Left kidney (tissue), 1 donor: ENCODE measurements at regions not wholly inside any gene's neighbourhood (a gene's known extent, or its start where the extent isn't known, plus 50 kb on each side); places are given as distances from the start of the nearest gene placed in this dataset.

Experiments
- DNase-seq: peaks from one replicate; pipeline ENCODE4 v3.0.0-alpha.2; 2013

DNA sequence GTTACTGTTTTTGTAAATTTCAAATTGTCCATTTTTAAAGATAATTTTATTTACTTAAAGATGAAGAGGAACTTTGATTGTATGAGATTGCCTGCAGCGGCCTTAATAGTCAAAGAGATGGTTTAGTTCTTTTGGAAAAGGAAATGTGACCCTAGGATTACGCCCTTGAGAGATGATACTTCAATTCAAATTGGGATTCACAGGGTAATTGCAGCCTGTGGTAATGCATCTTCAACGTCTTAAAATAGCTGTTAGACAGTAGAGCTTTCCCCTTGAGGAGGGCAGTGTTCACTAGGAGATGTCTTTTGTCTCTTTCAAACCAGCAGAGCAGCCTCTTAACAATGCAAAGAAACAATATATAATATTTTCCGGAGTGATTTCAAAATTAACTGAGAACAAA is 127.1 kb downstream of the TAF11L14 start:
- DNase-seq, result no peak

DNA sequence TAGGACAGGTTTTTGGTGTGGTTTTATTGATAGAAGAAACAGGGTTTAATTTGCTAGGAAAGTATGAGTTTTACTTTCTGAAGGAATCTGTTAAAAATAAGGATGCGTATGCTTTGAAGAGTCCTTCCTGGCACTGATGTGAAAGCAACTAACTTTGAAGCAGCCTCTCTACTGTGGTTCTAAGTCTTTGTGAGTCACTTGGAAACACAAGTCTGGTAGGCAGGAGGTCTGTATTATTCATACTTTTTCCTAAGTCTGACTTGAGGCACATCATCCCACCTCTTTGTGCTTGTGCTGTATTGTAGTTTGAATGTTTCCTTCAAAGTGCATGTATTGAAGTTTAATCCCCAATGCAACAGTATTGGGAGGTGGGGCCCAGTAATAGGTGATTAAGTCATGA is 129.0 kb downstream of the TAF11L14 start:
- DNase-seq, result no peak

DNA sequence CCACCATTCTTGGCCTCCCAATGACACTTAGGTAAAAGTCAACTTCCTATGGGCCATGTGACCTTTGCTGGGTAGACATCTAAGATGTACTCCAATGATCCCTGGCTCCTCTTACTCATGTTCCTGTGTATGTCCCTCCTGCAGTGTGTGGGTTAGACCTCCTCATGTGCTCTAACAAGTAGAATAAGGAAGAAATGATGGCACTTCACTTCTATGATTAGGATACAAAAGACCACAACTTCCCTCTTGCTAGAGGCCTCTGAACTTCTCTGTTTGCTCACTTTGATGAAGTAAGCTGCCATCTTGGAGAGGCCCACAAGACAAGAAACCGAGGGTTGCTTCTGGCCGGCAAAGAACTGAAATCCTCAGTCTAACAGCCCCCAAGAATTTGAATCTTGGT is 131.8 kb downstream of the TAF11L14 start:
- DNase-seq, result no peak

DNA sequence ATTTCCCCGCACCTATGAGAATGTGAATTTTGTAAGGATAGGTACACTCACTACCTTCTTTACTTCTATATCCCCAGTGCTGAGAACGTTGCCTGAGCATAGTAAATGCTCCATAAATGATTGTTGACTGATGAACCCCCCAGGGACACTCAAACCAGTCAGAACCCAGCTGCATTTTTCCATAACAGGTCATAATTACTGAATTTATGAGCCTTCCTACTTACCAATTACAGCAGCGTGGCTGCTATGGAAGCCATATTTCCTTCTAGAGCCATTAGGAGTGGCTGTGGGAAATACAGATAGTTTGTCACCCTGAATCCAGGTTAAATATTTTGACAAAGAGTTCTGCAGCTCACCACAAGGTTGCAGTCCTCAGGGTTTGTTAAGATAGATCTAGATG is 135.0 kb downstream of the TAF11L14 start:
- no peak for DNase-seq

DNA sequence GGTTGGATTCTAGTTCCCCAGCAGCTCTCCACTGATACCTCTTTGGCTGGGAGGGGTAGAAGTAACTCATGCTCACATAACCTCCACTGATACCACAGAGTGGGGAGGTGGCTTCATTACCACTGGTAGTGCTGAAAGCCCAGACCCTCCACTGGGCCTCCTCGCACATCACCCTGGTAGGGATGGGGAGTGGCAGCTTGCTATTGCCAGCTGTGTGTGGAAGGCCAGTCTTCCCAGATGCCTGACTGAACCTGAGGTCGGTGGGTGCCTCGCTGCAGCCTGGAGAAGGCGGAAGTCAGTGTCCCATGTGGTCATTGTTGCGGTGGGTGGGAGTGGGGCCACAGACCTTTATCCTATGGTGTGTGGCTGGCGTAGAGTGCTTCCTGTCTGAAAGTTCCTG is 138.0 kb downstream of the TAF11L14 start:
- DNase-seq, result no peak

DNA sequence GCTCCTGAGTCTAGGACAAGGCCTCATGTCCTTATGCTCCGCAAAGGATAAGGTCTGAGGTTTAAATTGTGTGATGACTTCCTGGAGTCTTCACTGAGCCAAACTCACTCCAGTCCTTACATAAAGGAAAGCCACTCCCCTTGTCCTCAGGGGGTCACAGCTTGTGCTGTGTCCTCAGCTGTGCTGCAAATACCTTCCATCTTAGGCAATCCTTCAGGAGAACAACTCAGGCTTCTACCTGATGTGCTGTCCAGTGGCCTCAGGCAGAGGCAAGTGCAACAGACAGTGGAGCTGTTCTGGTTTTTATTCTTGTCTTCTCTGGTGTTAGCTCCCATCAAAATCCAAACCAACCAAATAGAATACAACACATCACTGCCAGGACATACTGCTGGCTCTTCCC is 151.5 kb downstream of the TAF11L14 start:
- no peak for DNase-seq

DNA sequence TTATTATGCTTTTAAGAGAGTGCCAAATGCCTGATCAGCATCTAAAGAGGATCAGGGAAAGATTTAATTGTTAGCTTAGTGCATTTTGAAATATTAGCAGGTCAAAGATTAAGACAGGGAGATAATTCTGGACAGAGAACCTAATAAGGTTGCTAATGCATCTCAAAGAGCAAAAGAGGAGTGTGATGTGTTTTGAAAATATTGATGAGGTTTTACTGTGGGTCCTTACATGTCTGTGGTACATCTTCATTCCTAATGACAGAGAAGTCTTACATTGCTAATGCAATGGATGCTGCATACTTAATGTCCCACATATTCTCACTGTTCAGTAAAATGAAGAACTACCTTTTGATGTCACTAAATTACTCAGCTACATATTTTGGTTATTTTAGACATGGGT is 154.1 kb downstream of the TAF11L14 start:
- no peak for DNase-seq

DNA sequence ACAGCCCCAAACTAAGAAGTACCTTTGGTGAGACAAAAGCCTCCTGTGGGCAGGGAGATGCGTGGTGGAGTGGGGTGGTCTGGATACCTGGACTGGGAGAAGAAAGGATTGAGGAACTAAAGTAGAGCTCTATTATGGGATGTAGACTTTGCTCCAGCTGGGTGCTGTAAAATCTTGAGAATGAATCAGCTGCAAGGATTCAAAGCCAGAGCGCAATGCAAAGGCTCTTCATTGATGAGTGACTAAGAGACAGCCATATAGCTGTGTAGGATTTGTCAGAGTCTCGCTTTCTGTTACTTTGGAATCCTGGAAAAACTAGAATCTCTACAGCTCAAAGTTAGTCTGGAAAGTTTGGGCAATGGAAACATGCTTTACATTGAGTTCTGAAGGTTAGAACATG is 159.9 kb downstream of the TAF11L14 start:
- no peak for DNase-seq

DNA sequence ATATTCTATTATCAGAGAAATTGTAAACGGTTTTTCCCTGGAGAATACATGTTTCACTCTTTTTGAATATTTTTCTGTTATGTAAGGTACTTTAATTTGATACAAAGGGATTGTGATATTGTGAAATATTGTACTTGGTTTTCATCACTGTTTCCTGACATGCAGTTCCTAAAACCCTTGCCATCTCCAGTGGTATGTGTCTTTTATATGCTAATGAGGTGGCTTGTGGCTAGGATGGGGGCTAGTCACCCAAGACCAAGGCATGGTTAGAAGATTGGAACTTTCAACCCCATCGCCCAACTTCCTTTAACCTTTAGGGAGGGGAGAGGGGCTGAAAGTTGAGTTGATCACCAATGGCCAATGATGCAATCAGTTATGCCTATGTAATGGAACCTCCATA is 160.6 kb downstream of the TAF11L14 start:
- no peak for DNase-seq

DNA sequence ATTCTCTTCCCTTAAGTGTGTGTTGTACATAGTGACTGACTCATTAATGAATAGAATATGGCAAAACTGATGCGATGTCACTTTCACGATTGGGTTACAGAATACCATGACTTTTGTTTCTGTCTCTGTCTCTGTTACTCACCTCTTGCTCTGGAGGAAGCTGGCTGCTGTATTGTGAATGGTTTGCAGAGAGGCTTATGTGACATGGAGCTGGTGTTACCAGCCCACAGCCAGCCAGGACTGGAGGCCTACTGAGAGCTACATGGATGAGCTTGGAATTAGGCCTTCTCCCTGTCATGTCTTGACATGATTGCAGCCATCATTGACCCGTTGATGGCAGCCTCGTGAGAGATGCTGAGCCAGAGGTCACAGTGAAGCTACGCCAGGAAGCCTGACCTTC is 161.9 kb downstream of the TAF11L14 start:
- DNase-seq, result no peak

DNA sequence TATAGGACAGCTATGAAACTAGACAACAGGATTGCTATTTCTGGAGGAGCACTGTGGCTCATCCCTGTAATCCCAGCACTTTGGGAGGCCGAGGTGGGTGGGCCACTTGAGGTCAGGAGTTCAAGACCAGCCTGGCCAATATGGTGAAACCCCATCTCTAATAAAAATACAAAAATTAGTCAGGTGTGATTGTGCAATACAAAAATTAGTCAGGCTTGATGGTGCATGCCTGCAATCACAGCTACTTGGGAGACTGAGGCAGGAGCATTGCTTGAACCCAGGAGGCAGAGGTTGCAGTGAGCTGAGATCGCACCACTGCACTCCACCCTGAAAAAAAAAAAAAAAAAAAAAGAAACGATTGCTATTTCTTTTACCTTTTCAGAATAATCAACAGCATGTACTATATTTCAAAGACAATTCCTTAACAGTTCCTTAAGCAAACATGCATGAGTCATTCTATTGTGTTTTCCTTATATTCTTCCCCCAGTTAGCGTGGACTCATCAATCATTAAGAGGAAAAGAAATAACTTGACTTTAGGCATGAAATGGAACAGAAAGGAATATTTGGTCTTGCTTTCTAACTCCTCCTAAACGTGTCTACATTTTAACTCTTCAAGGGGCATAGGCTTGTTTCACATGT is 162.6 kb downstream of the TAF11L14 start:
- no peak for DNase-seq

DNA sequence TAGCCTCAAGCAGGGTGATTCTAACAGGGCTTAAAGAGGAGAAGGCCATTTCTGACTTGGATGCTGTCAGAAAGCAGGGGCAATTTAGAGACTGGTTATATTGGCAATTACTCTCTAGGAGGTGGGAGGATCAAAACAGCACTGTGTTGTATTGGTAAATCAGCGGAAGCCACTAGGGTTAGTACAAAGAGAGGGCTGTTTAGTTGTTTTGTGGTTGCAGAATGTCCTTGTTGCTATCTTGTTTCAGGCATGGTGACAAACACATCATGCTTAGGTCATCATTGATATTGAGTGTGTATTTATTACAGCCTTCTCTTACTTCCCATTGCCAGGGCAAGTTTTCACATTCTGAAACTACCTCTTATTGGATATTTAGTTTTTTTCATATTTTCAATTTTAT is 165.3 kb downstream of the TAF11L14 start:
- DNase-seq, result no peak

DNA sequence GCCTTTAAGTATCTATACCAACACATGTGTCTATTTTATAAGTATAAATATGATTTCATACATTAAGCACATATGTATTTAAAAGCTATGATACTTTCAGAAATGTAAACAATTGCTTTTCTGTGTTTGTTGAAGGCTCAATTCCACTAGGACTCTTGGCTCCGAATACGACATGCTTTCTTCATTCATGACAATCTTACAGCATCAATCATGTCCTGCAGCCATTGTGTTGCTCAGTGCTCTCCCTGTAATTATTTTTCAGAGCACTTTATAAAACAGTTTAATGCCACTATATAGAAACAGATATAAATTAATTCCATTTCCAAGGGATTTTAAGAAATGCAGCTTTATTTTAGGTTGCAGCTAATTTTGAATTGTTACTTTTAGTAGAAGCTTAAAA is 167.3 kb downstream of the TAF11L14 start:
- DNase-seq, result no peak

DNA sequence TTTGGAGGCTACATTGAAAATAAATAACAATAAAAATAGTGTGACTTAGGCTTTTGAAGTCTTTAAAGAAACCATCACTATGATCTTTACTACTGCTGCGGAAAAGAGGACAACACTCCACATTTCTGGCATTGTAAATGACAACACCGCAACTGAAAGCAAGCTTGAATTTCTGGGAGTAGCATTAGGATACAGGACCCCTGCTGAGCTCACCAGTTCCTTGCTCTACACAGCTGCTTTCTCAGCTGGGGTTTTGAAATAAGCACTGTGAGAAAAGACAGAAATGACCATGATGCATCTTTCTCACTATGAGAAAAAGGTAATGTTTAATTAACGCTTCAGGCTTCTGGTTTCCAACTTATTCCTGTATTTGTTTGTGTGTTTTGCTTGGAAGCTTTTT is 168.0 kb downstream of the TAF11L14 start:
- no peak for DNase-seq

DNA sequence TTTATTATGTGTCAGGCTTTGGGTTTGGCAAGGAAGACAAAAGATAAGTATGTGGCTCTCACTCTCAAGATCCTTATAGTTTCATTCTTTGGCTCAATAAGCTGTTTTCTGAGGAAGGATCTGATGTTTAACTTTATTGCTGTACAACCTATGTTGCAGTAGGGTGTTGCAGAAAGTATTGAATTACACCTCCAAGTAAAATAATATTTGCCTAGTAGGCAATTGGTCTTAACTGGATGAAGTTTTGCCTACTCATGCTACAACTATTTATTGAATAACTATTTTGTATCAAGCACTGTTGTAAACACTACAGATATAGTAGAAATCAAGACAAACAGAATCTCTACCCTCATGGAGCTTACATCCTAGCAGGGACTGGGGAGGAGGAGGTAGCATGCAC is 169.7 kb downstream of the TAF11L14 start:
- no peak for DNase-seq

DNA sequence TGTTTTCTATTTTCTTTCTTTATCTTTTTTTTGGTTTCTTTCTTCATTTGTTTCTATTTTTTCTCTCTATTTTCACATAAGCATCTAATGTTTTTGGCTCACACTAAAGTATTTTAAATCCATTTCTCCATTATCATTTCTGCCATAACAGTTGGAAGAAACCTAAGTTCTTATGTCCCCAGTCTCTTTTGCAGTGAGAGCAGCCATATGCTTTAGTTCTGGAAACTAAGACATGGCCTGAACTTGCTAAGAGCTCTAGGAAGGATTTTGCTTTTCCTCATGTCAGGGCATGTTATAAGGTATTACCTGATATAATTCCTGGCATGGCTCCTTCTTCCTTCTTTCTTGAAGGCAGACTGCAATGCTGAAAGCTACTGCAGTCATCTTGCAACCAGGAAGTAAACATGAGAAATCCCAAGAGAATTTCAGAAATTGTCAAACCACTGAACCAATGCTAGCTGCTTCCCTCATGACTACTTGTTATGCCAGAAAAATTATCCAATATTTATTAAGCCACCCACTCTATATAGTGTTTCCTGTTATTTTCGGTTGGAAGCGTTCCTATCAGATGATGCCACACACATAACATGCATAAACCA is 171.1 kb downstream of the TAF11L14 start:
- no peak for DNase-seq

DNA sequence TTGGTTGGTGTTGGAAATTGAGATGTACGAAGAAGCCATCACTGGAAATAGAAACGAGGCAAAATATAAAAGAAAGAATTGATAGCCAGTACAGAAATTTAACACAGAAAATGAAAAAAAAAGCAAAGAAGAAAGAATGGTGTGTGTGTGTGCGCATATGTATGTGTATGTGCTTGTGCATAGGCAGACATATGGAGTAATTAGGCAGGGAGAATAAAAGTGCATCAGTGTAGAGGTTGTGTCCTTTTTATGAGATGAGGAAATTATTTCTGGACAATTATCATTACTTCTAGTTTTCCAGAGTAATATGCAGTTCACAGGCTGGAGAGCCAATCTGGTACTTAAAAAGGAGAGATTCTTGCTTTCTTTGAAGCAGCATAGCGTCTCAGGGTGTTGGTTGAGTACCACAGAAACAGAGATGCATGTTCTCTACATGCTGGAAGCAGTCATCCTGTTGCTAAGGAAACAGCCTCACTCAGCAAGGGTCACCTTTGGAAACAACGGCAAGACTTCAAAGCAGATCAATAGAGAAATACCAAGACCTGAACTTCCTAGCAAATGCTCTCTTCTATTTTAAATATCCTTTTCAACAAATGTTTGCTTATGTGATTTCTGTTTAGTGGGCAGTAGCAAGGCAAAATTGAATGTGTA is 172.7 kb downstream of the TAF11L14 start:
- no peak for DNase-seq

DNA sequence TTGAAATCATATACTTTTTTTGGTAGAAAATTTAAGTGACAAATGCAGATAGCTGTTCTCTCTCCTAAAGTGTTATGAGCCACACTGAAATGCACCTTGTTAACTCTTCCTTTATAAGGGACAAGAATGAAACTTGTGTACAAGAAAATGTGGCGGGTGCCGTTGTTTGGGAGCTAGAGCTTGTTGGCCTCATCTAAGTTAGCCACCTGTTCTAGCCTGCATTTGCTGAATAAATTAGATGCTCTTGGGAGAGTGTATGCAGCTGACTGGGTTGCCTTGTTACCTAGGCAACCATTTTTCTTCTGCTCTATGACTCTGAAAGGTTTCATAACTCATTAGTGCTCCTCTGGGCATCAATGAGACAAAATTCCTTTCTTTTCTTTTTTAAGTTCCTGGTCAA is 174.3 kb downstream of the TAF11L14 start:
- no peak for DNase-seq

DNA sequence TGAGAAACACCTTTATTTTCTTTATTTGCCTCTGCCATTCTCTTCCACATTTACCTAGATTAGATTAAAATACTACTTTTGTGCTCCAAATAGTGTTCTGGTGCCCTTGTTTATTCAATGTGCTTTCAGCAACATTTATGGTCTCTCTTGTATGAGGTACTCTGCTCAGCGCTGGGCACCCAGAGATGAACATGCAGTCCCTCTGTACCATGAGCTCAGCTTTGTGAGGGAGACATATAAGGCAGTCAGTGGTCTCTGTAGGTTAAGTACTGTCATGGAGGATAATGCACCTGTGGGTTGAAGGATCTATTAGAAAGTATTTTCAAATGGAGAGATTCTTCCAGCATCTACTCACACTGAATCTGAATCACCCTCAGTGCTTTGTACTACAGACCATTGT is 176.5 kb downstream of the TAF11L14 start:
- no peak for DNase-seq

DNA sequence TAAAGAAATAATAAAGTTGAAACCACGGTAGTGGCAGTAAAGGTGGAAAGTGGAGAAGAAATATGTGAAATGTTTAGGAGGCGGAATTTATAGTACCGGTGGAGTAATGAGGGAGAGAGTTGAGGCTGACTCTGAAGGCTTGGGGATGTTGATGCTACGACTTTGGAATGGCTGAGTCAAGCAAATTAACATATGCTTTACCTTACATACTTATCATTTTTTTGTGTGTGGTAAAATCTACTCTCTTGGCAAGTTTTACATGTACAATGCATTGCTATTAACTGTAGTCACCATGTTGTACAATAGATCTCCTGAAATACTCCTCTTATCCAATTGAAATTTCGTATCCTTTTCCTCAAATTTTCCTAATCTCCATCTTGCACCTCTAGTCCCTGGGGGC is 179.0 kb downstream of the TAF11L14 start:
- DNase-seq, result no peak

DNA sequence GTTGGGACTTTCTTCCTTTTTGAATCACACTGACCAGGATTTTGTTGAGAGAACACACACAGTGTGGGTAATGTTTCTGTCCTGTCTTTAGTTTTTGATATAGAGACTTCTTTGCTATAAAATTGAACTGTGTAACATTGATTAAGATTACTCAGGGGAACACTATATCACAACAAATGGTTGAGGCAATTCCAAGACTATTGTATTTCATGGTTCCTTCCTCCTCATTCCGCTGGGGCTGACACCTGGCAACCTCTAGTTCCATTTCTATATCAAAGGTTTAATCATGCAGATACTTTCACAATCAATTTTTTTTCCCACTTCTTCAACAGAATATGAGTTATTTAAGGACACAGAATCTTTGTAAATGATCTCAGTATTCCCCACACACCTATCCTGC is 182.2 kb downstream of the TAF11L14 start:
- DNase-seq, result no peak

DNA sequence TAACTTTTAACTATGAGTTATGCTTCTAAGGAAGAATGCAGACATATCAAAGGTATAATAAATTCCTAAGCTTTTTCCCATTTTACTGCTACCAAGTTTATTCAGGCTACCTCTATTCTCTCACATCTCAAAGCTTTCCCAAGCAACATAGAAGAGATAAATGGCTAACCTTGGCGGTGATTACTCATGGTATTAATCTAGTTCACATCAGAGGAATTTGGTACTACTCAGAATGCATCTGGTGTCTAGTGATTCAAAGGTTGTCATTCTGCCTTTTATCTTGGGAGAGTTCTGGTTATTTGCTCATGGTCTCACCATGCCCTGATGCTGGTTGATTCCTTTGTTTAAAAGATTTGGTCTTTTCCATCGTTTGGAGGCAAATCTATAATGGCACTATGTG is 182.7 kb downstream of the TAF11L14 start:
- no peak for DNase-seq

DNA sequence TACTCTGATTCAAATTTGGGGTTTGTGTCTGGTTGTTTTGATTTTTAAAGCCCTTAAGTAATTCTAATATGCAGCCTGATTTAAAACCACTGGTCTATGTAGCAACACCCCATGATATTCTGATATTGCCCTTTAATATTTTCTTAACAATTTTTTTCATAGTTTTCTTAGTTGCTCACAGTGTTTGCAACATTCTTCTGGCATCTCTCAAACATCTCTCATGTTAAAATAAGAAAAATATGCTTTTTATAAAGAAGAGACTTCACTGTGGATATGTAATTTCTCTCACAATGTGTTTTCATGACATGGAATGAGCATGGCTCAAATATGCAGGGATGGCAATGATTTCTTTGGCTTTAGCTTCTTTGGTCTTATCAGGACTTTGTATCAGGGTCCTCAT is 183.7 kb downstream of the TAF11L14 start:
- no peak for DNase-seq

DNA sequence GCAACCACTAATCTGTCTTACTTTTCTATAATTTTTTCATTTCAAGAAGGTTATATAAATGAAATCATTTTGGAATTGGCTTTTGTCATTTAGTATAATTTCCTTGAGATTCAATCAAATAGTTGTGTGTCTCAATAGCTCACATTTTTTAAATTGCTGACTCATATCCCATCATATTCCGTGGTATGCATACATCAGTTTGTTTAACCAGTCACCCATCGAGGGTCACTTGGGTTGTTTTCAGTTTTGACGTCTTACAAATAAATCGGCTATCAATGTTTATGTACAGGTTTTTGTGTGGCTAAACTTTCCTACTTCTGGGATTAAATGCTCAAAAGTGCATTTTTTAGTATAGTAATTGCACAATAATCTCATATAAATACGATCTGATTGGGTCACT is 185.5 kb downstream of the TAF11L14 start:
- DNase-seq, result no peak
